Adrenal gland (tissue), 9 donors: ENCODE measurements at regions not wholly inside any gene's neighbourhood (a gene's known extent, or its start where the extent isn't known, plus 50 kb on each side); places are given as distances from the start of the nearest gene placed in this dataset.

Source experiments
- DNase-seq, 7 donors: peaks; one replicate each; pipeline ENCODE4 v3.0.0-alpha.2; 2019 to 2020
- H3K27ac ChIP-seq, 5 donors: fragments of 200-600 bp; sonication (generic) in 4 of 5; 1 replicate in 3 of 5; 2 replicates in 2 of 5; pipeline versions ENCODE4 v1.5.1 to v1.8.0; 2016 to 2020; ENCODE audit warnings: mild to moderate bottlenecking in 1 of 5
- H3K27me3 ChIP-seq: fragments of 200-600 bp; 2 replicates; pipeline ENCODE4 v1.8.0; 2021
- H3K36me3 ChIP-seq, 2 donors: fragments of 200-600 bp; replicated peaks in 1 of 2; 1 replicate in 1 of 2; 2 replicates in 1 of 2; pipeline versions ENCODE4 v1.5.1 to v1.8.0; 2018 to 2022
- H3K4me1 ChIP-seq, 2 donors: fragments of 200-600 bp; replicated peaks in 1 of 2; 1 replicate in 1 of 2; 2 replicates in 1 of 2; pipeline versions ENCODE4 v1.5.1 to v1.8.0; 2018 to 2021
- H3K4me3 ChIP-seq, 4 donors: fragments of 200-600 bp; sonication (generic) in 3 of 4; one replicate each; pipeline ENCODE4 v1.5.1; 2016 to 2018
- H3K9me3 ChIP-seq, 3 donors: fragments of 200-600 bp; sonication (generic) in 1 of 3; replicated peaks in 1 of 3; 1 replicate in 2 of 3; 2 replicates in 1 of 3; pipeline versions ENCODE4 v1.5.1 to v1.8.0; 2016 to 2021
- CTCF ChIP-seq, 6 experiments: fragments of 450-650 bp in 4 of 6; fragments of 200-600 bp in 2 of 6; sonication (generic) in 1 of 6; IDR thresholded peaks; 1 replicate in 5 of 6; 2 replicates in 1 of 6; pipeline versions ENCODE4 v1.5.1 to v1.8.0; 2016 to 2021; ENCODE audit warnings: antibody characterized with exemption in 6 of 6, mild to moderate bottlenecking in 2 of 6, moderate library complexity in 1 of 6
- POLR2A ChIP-seq, 2 donors: fragments of 450-650 bp; IDR thresholded peaks; one replicate each; pipeline ENCODE4 v1.6.1; 2017; ENCODE audit warnings: antibody characterized with exemption in 2 of 2, mild to moderate bottlenecking in 2 of 2, moderate library complexity in 1 of 2
- WGBS, 4 donors: extraction: QIAGEN DNeasy Blood & Tissue Kit in 2 of 4; methylation state at CpG; one replicate each; pipeline versions ENCODE4 v1.1.5 to v1.1.7; 2013 to 2017; 5-methylcytosine and 5-hydroxymethylcytosine counted together
- intact Hi-C, 2 donors: fragments of 100-400 bp; cut with DNase I; formaldehyde crosslinking; loops; one replicate each; pipeline versions ENCODE4 v1.14.1 to v1.15.0; 2022 to 2023
- donor health status: healthy with polysubstance abuse.
- donor health status: Bipolar disorder and iron deficiency.
- donor health status: DM: yes; HTN: yes; CAD: no.
- donor health status: DM: no; HTN: no; CAD: no.
- donor health status: DM: no; HTN: no; CAD: no.

GRCh38 chr18:39946623-39947061, 2008.4 kb upstream of the PIK3C3 start:
- peak overlapping the region in 1 of 5 donors; percentile 73 for H3K27ac ChIP-seq
- no peaks in the 10 kb centered on the region for H3K36me3 ChIP-seq
- H3K4me1 ChIP-seq = no peaks in the 10 kb centered on the region
- intact Hi-C loops = no loop called here
- peak in 6 of 7 donors; percentile 30 to 83 (median 56) for DNase-seq
- H3K4me3 ChIP-seq = no peak overlapping the region
- no peak for TF ChIP-seq CTCF (IDR thresholded peaks at IDR 0.05)
- TF ChIP-seq POLR2A (IDR thresholded peaks at IDR 0.05) = no peak
- H3K9me3 ChIP-seq = no peaks in the 10 kb centered on the region
- H3K27me3 ChIP-seq = no peaks in the 10 kb centered on the region

GRCh38 chr18:39945076-39945475, 2010.0 kb upstream of the PIK3C3 start:
- TF ChIP-seq CTCF (IDR thresholded peaks at IDR 0.05) (no peak), POLR2A (IDR thresholded peaks at IDR 0.05) (no peak)
- no peak for DNase-seq
- Histone ChIP-seq H3K36me3 (no peaks in the 10 kb centered on the region), H3K9me3 (no peaks in the 10 kb centered on the region), H3K27ac (no peak overlapping the region), H3K4me3 (no peak overlapping the region), H3K27me3 (no peaks in the 10 kb centered on the region), H3K4me1 (no peaks in the 10 kb centered on the region)
- 66 to 76% (median 72%) methylated on average over 2 of the region's 2 CpGs for WGBS, 4 donors
- intact Hi-C loops = no loop called here

- no peak for TF ChIP-seq POLR2A (IDR thresholded peaks at IDR 0.05)
- no peak for TF ChIP-seq CTCF (IDR thresholded peaks at IDR 0.05)
- Histone ChIP-seq H3K9me3 (no peaks in the 10 kb centered on the region), H3K27me3 (no peaks in the 10 kb centered on the region), H3K27ac (no peak overlapping the region), H3K4me1 (no peaks in the 10 kb centered on the region), H3K4me3 (no peak overlapping the region), H3K36me3 (no peaks in the 10 kb centered on the region)
- WGBS, 4 donors = 57 to 75% (median 64%) methylated on average over 2 of the region's 2 CpGs
- intact Hi-C loops = no loop called here
- peak in 1 of 7 donors; percentile 38 for DNase-seq
Measured at GRCh38 chr18:39942702-39943101, 2012.3 kb upstream of the PIK3C3 start.

- WGBS, 4 donors = 51 to 69% (median 56%) methylated on average over 4 of the region's 4 CpGs
- Histone ChIP-seq H3K4me3 (no peak overlapping the region), H3K27me3 (no peaks in the 10 kb centered on the region), H3K27ac (no peak overlapping the region), H3K4me1 (no peaks in the 10 kb centered on the region), H3K9me3 (no peaks in the 10 kb centered on the region), H3K36me3 (no peaks in the 10 kb centered on the region)
- intact Hi-C loops = no loop called here
- TF ChIP-seq POLR2A (IDR thresholded peaks at IDR 0.05) (no peak), CTCF (IDR thresholded peaks at IDR 0.05) (no peak)
- peak in 3 of 7 donors; percentile 2 to 52 (median 16) for DNase-seq
Measured at GRCh38 chr18:39938676-39939608, 2016.1 kb upstream of the PIK3C3 start.
